ENCODE measurements at regions not wholly inside any gene's neighbourhood (a gene's known extent, or its start where the extent isn't known, plus 50 kb on each side); places are given as distances from the start of the nearest gene placed in this dataset.

DNA sequence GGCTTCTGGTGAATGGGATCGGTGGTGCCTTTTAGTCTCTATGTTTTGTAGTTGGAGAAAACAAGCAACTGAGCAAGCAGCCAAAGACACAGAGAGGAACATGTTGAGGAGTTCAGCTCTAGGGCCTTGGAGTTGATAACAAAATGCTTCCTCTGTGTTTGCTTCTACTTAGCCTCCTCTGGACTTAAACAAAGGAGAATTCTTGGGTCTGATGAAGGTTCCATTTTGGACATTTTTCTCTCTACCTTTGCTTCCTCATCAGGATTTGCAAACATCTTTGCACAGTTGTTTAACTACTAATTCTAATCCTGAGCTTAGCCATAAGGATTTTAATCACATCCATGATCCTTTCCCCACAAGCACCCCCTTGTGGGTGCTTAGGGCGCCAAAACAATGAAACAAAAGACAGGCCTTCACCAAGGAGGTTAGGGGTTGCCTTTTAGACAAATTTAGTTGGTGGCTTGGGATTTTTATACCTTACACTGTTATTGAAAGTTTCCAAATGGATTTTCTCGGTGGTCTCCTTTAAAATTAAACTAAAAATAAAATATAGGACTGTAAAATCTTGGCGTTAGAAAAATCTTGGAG lies 148.5 kb upstream of the SATB2 start:
- TF ChIP-seq, protein P1, sequence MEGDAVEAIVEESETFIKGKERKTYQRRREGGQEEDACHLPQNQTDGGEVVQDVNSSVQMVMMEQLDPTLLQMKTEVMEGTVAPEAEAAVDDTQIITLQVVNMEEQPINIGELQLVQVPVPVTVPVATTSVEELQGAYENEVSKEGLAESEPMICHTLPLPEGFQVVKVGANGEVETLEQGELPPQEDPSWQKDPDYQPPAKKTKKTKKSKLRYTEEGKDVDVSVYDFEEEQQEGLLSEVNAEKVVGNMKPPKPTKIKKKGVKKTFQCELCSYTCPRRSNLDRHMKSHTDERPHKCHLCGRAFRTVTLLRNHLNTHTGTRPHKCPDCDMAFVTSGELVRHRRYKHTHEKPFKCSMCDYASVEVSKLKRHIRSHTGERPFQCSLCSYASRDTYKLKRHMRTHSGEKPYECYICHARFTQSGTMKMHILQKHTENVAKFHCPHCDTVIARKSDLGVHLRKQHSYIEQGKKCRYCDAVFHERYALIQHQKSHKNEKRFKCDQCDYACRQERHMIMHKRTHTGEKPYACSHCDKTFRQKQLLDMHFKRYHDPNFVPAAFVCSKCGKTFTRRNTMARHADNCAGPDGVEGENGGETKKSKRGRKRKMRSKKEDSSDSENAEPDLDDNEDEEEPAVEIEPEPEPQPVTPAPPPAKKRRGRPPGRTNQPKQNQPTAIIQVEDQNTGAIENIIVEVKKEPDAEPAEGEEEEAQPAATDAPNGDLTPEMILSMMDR (IDR thresholded peaks at IDR 0.05 in 4 of 5, conservative IDR thresholded peaks at IDR 0.05 in 1 of 5): no peak
- TF ChIP-seq POLR2A (IDR thresholded peaks at IDR 0.05): no peak
